Activated T-helper 1 cell treated with Interleukin-2 at 50 U/mL for 16 hours (primary cell): ENCODE measurements at regions not wholly inside any gene's neighbourhood (a gene's known extent, or its start where the extent isn't known, plus 50 kb on each side); places are given as distances from the start of the nearest gene placed in this dataset.

ENCODE experiments used
- DNase-seq: peaks from one replicate; pipeline ENCODE4 v3.0.0-alpha.2; 2020; ENCODE audit warnings: low read depth

DNA sequence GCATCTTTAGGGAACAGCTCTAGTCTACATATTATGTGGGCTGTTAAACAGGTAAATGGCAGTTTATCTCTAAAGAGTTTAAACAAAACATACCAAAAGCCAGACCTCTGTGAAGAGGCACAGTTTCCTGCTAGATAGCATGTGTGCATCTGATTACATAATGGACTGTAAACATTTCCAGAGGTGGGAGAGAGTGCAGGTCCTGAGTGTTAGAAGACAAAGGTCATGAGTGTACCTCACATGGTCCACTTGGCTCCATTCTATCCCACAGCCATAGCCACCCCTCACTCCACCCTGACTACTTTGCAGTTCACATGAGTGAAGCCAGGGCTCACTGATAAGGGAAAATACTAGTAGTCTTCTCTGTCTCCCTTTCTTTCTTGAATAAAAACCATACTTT, 233.4 kb downstream of the MTX2 start:
- DNase-seq, result no peak

DNA sequence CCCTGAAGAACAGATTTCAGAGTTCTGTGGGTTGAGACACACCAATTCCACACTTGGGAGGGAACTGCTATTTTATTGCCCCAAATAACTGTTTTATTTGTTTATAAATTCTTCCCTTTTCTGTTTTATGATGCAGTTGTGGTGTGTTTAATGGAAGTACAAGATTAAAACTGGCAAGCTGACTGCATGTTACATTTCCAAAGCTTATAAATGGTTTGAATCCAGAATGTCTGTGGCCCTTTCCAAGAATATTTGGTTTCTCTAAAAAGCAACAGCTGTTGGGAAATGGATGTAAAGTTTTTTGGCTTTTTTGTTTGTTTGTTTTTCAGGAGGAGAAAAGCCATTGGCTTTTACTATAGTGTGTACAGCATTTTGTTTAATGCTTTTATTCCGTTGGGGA, 234.5 kb downstream of the MTX2 start:
- DNase-seq, result no peak

- DNase-seq, result no peak
These were observed 235.2 kb downstream of the MTX2 start for GRCh38 chr2:176504440-176504839.

GRCh38 chr2:176507786-176508185, 238.5 kb downstream of the MTX2 start:
- DNase-seq, result no peak

DNA sequence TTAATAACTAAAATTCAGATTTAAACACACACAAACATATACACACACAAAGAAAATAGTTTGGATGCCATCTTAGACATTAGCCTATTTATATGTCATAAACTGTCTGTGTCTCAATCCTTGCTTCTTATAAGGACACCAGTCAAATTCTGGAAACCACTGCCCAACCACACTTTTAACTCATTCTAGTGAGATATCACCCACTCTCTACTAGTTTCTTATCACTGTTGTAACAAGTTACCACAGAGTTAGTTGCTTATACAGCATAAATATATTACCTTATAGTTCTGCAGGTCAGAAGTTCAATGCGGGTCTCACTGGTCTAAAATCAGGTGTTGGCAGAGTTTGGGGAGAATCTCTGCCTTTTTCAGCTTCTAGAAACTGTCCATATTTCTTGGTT, 239.1 kb downstream of the MTX2 start:
- no peak for DNase-seq

DNA sequence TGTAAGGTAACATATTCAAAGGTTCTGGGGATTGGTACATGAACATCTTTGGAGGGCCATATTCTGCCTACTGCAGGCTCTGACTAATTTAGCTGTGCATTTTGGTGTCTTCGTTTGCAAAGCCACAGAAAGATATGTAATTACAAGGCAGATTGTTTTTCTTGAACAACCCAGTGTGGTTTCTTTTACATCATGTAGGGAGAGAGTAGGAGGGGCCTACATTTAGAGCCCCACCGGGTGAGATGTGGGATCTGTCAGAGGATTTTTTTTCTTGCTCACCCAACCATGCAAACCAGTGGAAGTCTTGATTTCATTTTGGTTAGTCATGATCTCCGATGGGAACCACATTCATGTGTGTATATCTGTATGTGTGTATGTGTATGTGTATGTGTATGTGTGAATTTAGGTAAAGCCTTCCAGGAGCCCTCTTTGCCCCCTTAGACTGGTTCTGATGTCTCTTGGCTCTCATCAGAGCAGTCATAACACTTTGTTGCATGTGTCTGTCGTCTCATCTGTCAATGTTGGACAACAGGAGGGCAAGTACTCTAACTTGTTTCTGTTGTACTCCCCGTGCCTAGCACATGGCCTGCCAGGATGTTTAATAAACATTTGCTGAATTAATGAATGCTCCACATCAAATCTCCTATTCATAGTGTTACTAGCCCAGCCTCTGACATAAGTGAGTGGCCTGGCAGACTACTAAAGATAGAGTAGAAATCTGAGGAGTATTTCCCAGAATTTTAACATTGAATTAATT, 239.9 kb downstream of the MTX2 start:
- no peak for DNase-seq

DNA sequence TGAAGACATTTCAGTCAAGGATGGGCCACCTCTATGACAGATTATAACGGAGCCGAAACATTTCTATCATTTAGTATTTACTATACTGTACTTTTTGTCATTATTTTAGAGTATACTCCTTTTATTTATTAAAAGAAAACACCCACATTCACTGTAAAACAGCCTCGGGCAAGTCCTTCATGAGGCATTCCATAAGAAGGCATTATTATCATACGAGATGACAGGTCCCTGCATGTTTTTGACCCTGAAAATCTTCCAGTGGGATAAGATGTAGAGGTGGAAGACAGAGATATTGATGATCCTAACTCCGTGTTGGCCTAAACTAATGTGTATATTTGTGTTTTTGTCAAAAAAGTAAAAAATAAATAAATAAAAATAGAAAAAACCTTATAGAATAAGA, 245.0 kb downstream of the MTX2 start:
- DNase-seq, result no peak

DNA sequence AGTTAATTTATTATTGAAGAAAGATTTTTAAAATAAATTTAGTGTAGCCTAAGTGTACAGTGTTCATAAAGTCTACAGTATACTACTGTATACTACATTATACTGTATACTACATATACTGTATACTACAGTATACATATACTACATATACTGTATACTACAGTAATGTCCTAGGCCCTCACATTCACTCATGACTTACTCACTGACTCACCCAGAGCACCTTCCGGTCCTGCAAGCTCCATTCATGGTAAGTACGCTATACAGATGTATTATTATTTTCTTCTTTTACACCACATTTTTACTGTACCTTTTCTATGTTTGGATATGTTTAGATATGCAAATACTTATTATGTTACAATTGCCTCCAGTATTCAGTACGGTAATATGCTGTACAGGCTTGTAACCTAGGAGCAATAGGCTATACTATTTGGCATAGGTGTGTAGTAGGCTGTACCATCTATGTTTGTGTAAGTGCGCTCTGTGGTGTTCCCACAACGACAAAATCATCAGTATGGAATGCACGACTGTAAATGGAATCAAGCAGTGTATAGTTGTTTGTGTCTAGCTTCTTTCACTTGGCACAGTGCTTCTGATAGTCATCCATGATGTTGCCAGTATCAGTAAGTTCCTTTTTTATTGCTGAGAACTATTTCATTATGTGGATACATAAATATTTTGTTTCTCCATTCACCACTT, 245.7 kb downstream of the MTX2 start:
- DNase-seq, result no peak

DNA sequence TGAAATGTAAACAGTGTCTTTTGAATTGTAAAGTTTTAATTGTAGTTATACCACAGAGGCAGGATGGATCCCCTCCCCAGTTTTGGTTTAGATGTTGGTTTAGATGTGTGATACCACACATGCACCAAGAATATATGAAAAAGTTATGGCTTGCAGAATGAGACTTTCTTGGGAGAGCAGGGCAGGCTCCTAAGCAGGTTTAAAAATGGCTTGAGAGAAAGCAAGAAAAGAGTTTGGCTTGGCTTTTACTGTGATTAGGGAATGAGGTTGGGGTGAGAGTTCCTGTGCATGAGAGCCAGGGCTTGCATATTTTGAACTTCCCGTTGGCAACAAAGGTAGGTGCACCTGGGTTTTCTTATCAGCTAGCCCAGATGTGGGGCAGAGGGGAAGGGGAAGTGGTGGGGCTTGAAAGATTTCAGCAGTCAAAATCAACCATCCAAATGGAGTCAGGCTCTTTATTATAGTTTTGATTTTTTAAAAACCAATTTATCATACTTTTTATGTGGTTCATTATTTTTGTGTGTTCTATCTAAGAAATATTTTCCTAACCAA, 246.9 kb downstream of the MTX2 start:
- DNase-seq, result no peak

- no peak for DNase-seq
These were observed 249.6 kb downstream of the MTX2 start for GRCh38 chr2:176518823-176519222.

DNA sequence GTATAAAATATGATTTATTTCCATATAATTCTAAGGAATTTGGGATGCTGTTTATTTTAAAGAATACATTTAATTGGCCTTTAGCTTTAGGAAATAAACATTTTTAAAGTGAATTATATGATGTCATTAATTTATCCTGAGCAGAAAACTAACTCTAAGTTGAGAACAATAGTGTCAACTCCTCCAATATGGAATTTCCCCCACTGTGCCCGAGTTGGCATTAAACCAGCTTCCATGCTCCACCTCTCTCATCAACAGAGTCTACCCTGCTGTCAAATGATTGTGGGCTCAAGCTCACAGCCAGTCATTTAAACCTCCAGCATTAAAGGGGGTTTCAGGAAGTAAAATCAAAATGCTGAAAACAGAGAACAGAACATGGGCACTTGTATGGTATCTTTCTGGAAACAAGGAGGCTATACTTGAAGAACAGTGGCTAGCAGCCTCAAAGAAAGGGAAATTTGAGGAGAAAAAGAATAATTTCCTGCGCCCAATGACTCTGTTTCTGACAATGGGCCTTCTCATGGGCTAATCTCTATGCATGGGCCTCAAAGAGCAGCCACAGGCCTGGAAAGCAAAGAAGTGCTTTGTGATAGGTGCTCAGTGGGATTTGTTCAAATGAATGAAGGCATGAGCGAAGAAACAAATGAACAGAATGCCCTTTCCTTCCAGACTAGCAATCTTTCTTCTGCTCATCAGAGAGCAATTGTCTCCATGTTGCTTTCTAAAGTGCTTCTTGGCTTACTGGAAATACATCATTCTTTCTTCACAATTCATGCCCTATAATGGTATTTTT, 252.8 kb downstream of the MTX2 start:
- no peak for DNase-seq

GRCh38 chr2:176525086-176525485, 255.8 kb downstream of the MTX2 start:
- no peak for DNase-seq

DNA sequence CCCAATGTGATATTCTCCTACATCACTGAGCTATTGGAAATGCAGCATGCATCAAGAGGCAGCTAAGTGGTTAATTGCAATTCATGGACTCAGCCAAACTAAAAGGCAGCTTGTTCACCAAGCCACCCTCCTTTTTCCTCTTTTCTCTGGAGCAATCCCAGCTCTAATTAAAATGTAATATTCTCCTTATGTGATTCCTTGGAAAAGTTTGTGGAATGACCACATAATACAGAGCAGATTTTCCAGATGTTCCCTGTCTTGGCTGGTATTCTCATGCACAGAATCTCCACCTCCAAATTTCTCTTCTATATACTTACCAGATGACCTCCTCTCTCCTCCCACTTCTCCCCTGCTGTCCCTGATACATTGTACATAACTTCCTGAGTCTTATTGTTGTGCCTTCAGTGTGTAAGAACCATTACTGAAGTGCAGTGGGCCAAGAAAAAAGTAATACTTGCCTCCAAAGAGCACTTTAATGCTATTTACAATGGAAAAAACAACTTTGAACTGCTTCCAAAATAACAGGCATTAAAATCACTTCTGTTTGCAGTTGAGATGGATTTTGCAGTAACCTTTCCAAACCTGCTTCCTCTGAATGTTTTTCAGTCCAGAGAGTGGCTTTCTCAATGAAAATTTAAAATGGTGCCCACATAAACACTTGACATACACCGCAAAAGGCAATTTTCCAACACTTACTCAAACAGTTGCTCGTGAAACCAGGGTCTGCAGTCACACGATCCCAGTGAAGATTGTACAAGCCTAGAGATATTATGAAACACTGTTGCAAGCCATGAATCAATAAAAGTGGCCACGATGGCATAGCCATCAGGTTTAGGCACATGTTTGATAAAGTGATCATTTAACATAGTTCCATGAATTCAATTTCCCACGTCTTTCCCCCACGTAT, 258.0 kb downstream of the MTX2 start:
- DNase-seq, result no peak

- DNase-seq, result no peak
These were observed 262.4 kb downstream of the MTX2 start for GRCh38 chr2:176531608-176532007.

- DNase-seq, result no peak
These were observed 264.4 kb downstream of the MTX2 start for GRCh38 chr2:176533505-176534193.

DNA sequence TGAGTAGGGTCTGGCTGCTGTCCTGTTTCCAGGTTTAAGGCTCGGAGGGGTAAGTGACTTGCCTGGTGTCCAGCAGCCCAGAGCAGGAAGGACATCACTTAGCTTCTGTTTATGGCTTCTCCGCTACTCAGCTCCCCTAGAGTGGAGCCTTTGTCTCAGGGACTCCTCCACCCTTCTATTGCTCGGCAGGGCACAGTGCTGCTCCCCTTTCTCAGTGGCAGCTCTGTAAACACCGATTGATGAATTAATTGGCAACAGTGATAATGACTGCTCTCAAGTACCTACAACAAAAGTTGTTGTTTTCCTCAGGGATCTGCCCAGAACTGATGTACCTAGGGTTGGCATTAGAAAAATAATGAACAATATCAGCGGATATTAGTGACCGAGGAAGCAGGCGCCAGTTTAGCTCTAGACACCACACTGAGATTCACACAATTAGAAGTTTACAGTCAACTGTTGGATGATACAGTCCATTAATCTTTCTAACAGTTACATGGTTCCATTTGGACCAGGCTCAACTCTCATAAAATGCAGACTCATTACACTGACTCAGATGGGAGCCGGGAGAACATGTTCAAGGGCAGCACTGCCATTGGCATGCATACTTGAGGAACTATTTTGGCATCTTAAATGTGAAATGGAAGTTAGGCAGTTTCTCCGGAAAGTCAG, 265.7 kb downstream of the MTX2 start:
- DNase-seq, result no peak

- DNase-seq, result no peak
These were observed 266.3 kb downstream of the MTX2 start for GRCh38 chr2:176535467-176536113.

GRCh38 chr2:176536439-176537133, 267.3 kb downstream of the MTX2 start:
- no peak for DNase-seq

- DNase-seq, result no peak
These were observed 268.7 kb downstream of the MTX2 start for GRCh38 chr2:176537932-176538331.
